ENCODE measurements at regions not wholly inside any gene's neighbourhood (a gene's known extent, or its start where the extent isn't known, plus 50 kb on each side); places are given as distances from the start of the nearest gene placed in this dataset.

DNA sequence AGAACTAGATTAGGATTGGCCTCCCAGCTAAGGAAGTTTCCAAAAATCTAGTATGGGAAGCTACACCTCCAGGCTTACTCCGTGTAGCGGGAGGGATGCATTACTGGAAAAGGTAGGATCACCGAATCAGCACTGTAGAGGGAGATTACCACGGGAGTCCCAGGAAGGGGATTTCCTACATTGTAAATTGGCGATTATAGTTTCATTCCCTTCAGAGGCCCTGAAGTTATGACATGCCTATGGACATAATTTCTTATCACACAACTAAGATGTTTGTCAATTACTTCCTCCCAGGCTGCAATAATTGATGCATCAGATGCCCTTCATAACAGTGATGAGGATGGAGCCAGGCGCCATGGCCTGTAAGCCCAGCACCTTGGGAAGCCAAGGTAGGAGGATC, 71.2 kb upstream of the NR4A3 start:
- no peak for DNase-seq (ENCODE audit: low read depth)

DNA sequence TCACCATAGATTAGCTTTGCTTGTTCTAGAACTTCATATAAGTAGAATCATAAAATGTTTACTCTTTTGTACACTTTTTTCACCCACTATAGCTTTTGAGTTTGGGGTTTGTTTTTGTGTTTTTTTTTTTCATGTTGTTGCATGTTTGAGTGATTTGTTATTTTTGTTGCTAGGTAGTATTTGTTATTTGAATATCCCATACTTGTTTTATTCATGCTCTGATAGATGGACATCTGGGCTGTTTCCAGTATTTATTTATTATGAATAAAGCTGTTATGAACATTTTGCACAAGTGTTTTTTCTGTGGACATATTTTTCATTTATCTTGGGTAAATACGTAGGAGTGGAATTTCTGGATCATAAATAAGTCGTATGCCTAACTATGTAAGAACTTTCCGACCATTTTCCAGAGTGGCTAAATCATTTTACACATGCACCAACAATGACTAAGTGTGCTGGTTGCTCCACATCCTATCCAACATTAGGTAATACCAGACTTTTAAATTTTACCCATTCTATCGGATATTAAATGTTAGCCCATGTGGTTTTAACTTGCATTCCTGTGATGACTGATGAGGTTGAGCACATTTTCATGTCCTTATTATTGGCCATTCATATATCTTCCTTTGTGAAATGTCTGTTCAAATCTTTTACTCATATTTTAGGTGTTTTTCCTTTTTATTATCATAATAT, 69.1 kb upstream of the NR4A3 start:
- peak; percentile 70 for DNase-seq (ENCODE audit: low read depth)

DNA sequence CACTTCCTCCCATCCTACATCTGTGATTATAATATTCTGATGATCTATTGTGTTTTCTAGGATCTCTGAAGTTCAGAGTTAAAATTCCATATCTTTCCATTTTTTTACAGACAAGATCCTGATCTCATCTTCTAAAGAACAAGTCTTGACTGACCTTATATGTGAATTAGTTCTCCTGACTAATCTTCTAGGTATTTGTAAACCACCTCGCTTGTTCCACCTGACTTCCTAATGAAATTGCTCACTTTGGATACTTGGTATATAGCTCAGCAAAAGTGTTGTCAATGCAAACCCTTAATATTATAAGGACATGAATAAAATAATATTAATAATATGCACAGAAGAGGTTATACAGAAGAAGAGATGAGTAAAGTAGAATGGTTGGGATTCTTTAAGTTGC, 68.2 kb upstream of the NR4A3 start:
- peak; percentile 63 for DNase-seq (ENCODE audit: low read depth)

GRCh38 chr9:99760421-99760820, 61.3 kb upstream of the NR4A3 start:
- DNase-seq (ENCODE audit: low read depth): no peak

DNA sequence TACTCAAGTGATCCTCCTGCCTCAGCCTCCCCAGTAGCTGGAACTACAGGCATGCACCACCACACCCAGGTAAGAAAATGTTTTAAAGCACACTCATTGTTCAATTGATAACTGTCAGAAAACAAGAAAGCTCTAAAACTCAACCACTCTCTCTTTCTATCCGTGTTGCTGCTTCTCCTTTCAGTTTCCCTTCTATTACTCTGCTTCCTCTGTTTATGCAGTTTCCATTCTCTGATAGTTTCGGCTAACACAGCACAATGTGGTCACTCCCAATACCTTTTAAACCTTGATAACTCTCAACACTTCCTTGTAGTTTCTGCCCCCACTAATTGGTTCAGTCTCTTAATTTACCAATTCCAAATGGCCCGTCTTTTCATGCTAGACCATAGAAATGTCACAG, 59.2 kb upstream of the NR4A3 start:
- peak; percentile 19 for DNase-seq (ENCODE audit: low read depth)
